ENCODE measurements at regions not wholly inside any gene's neighbourhood (a gene's known extent, or its start where the extent isn't known, plus 50 kb on each side); places are given as distances from the start of the nearest gene placed in this dataset.

- no peak overlapping the region for H2AFZ ChIP-seq (ENCODE audit: low read length)
- no peaks in the 10 kb centered on the region for H3F3A ChIP-seq (ENCODE audit: insufficient read depth, low read length)
- H3K79me2 ChIP-seq (ENCODE audit: insufficient read depth, low read length), result no peaks in the 10 kb centered on the region
- TF ChIP-seq EZH2 (IDR thresholded peaks at IDR 0.05; ENCODE audit: borderline replicate concordance, low read length), result no peak
- TF ChIP-seq CTCF (IDR thresholded peaks at IDR 0.05; ENCODE audit: low read length), result no peak
- H3K9me3 ChIP-seq (ENCODE audit: low read length), result no peaks in the 10 kb centered on the region
- H3K9ac ChIP-seq (ENCODE audit: low read length), result no peak overlapping the region
- no peaks in the 10 kb centered on the region for H4K20me1 ChIP-seq (ENCODE audit: insufficient read depth, low read length)
- H3K27me3 ChIP-seq (ENCODE audit: insufficient read depth, low read length), result peaks cover 10% of the 10 kb centered on the region; the same call in 1 of the 2 replicates
- no peak overlapping the region for H3K4me3 ChIP-seq (ENCODE audit: low read depth, low read length, poor library complexity, severe bottlenecking)
- no peaks in the 10 kb centered on the region for H3K9me2 ChIP-seq (ENCODE audit: low read depth, low read length)
- no peaks in the 10 kb centered on the region for H3K4me1 ChIP-seq (ENCODE audit: insufficient read depth, low read length, severe bottlenecking)
- no peak overlapping the region for H3K27ac ChIP-seq (ENCODE audit: low read depth, low read length, poor library complexity, severe bottlenecking)
- no peaks in the 10 kb centered on the region for H3K36me3 ChIP-seq (ENCODE audit: insufficient read depth, low read length)
- no peak overlapping the region for H3K4me2 ChIP-seq (ENCODE audit: low read length)
These were observed 263.3 kb downstream of the ABHD5 start for GRCh38 chr3:43953814-43954692.

- H3K4me2 ChIP-seq (ENCODE audit: low read length), result no peak overlapping the region
- no peaks in the 10 kb centered on the region for H3K9me3 ChIP-seq (ENCODE audit: low read length)
- no peak overlapping the region for H3K9ac ChIP-seq (ENCODE audit: low read length)
- no peaks in the 10 kb centered on the region for H3K79me2 ChIP-seq (ENCODE audit: insufficient read depth, low read length)
- no peak overlapping the region for H3K27ac ChIP-seq (ENCODE audit: low read depth, low read length, poor library complexity, severe bottlenecking)
- H3K4me1 ChIP-seq (ENCODE audit: insufficient read depth, low read length, severe bottlenecking), result no peaks in the 10 kb centered on the region
- no peak overlapping the region for H2AFZ ChIP-seq (ENCODE audit: low read length)
- no peaks in the 10 kb centered on the region for H3K9me2 ChIP-seq (ENCODE audit: low read depth, low read length)
- no peaks in the 10 kb centered on the region for H3F3A ChIP-seq (ENCODE audit: insufficient read depth, low read length)
- no peak overlapping the region for H3K4me3 ChIP-seq (ENCODE audit: low read depth, low read length, poor library complexity, severe bottlenecking)
- H3K36me3 ChIP-seq (ENCODE audit: insufficient read depth, low read length), result no peaks in the 10 kb centered on the region
- H4K20me1 ChIP-seq (ENCODE audit: insufficient read depth, low read length), result no peaks in the 10 kb centered on the region
- H3K27me3 ChIP-seq (ENCODE audit: insufficient read depth, low read length), result 0 out of 2 replicates have a peak, but pooled peaks cover 6% of the 10 kb centered on the region
- TF ChIP-seq EZH2 (IDR thresholded peaks at IDR 0.05; ENCODE audit: borderline replicate concordance, low read length) (no peak), CTCF (IDR thresholded peaks at IDR 0.05; ENCODE audit: low read length) (no peak)
These were observed 266.2 kb downstream of the ABHD5 start for GRCh38 chr3:43956945-43957344.

GRCh38 chr3:43957553-43957952 is 266.8 kb downstream of the ABHD5 start:
- Histone ChIP-seq H3K27ac (ENCODE audit: low read depth, low read length, poor library complexity, severe bottlenecking) (no peak overlapping the region), H3K9me3 (ENCODE audit: low read length) (no peaks in the 10 kb centered on the region), H3K4me1 (ENCODE audit: insufficient read depth, low read length, severe bottlenecking) (no peaks in the 10 kb centered on the region), H3K4me2 (ENCODE audit: low read length) (no peak overlapping the region), H3K79me2 (ENCODE audit: insufficient read depth, low read length) (no peaks in the 10 kb centered on the region), H2AFZ (ENCODE audit: low read length) (no peak overlapping the region), H3K36me3 (ENCODE audit: insufficient read depth, low read length) (no peaks in the 10 kb centered on the region), H3K4me3 (ENCODE audit: low read depth, low read length, poor library complexity, severe bottlenecking) (no peak overlapping the region), H3K9ac (ENCODE audit: low read length) (no peak overlapping the region), H3K27me3 (ENCODE audit: insufficient read depth, low read length) (0 out of 2 replicates have a peak, but pooled peaks cover 6% of the 10 kb centered on the region), H3F3A (ENCODE audit: insufficient read depth, low read length) (no peaks in the 10 kb centered on the region), H4K20me1 (ENCODE audit: insufficient read depth, low read length) (no peaks in the 10 kb centered on the region), H3K9me2 (ENCODE audit: low read depth, low read length) (no peaks in the 10 kb centered on the region)
- TF ChIP-seq CTCF (IDR thresholded peaks at IDR 0.05; ENCODE audit: low read length), result no peak
- no peak for TF ChIP-seq EZH2 (IDR thresholded peaks at IDR 0.05; ENCODE audit: borderline replicate concordance, low read length)
